SK-N-SH treated with all-trans-retinoic acid at 6 μM for 48 hours (cell line): ENCODE measurements at regions not wholly inside any gene's neighbourhood (a gene's known extent, or its start where the extent isn't known, plus 50 kb on each side); places are given as distances from the start of the nearest gene placed in this dataset.

Experiments
- ARNTL ChIP-seq: fragments of 450-650 bp; formaldehyde crosslinking; IDR thresholded peaks from 2 replicates; pipeline ENCODE4 v1.5.0; 2020; ENCODE audit warnings: low read depth, mild to moderate bottlenecking, moderate library complexity, borderline replicate concordance
- CREB5 ChIP-seq: fragments of 250-450 bp; sonication (Bioruptor Pico); IDR thresholded peaks from 2 replicates; pipeline ENCODE4 v1.5.1; 2020; ENCODE audit warnings: low read depth, mild to moderate bottlenecking, moderate library complexity
- ESRRG ChIP-seq: fragments of 250-450 bp; sonication (Bioruptor Pico); IDR thresholded peaks from 2 replicates; pipeline ENCODE4 v1.6.1; 2021; ENCODE audit warnings: mild to moderate bottlenecking
- PPARA ChIP-seq: fragments of 250-450 bp; sonication (Bioruptor Pico); IDR thresholded peaks from 2 replicates; pipeline ENCODE4 v1.5.0; 2020; ENCODE audit warnings: mild to moderate bottlenecking, borderline replicate concordance
- SNAI2 ChIP-seq: fragments of 250-450 bp; sonication (Bioruptor Pico); IDR thresholded peaks from 2 replicates; pipeline ENCODE4 v1.5.0; 2020; ENCODE audit warnings: mild to moderate bottlenecking, moderate library complexity
- TSHZ2 ChIP-seq: fragments of 250-450 bp; sonication (Bioruptor Pico); IDR thresholded peaks from 2 replicates; pipeline ENCODE4 v1.5.0; 2020; ENCODE audit warnings: mild to moderate bottlenecking, moderate library complexity
- ZC3H10 ChIP-seq: fragments of 250-450 bp; sonication (Bioruptor Pico); IDR thresholded peaks from 2 replicates; pipeline ENCODE4 v1.5.1; 2021; ENCODE audit warnings: mild to moderate bottlenecking, moderate library complexity
- ZFP3 ChIP-seq: fragments of 250-450 bp; sonication (Bioruptor Pico); IDR thresholded peaks from 2 replicates; pipeline ENCODE4 v1.5.0; 2020; ENCODE audit warnings: mild to moderate bottlenecking, moderate library complexity
- ZFP30 ChIP-seq: fragments of 450-650 bp; formaldehyde crosslinking; IDR thresholded peaks from 2 replicates; pipeline ENCODE4 v1.5.0; 2022; ENCODE audit warnings: mild to moderate bottlenecking, moderate library complexity
- ZNF565 ChIP-seq: fragments of 450-650 bp; formaldehyde crosslinking; conservative IDR thresholded peaks from 2 replicates; pipeline ENCODE4 v1.5.0; 2020; ENCODE audit warnings: low read depth, mild to moderate bottlenecking, moderate library complexity
- ZNF8 ChIP-seq: fragments of 450-650 bp; formaldehyde crosslinking; IDR thresholded peaks from 2 replicates; pipeline ENCODE4 v1.5.0; 2020; ENCODE audit warnings: mild to moderate bottlenecking, moderate library complexity
- TF ChIP-seq, protein P1 (sequence below): fragments of 250-450 bp; sonication (Bioruptor Pico); IDR thresholded peaks from 2 replicates; pipeline ENCODE4 v1.8.0; 2020; ENCODE audit warnings: mild to moderate bottlenecking, moderate library complexity, borderline replicate concordance
- TF ChIP-seq, protein P2 (sequence below): fragments of 250-450 bp; sonication (Bioruptor Pico); IDR thresholded peaks from 2 replicates; pipeline ENCODE4 v1.8.0; 2021; ENCODE audit warnings: low read depth, mild to moderate bottlenecking, moderate library complexity, borderline replicate concordance
- TF ChIP-seq, protein P3 (sequence below): fragments of 250-450 bp; sonication (Bioruptor Pico); IDR thresholded peaks from 2 replicates; pipeline ENCODE4 v1.5.1; 2021; ENCODE audit warnings: mild to moderate bottlenecking, moderate library complexity

- no peak for TF ChIP-seq SNAI2 (CRISPR knock-in tag)
- TF ChIP-seq, protein P1, sequence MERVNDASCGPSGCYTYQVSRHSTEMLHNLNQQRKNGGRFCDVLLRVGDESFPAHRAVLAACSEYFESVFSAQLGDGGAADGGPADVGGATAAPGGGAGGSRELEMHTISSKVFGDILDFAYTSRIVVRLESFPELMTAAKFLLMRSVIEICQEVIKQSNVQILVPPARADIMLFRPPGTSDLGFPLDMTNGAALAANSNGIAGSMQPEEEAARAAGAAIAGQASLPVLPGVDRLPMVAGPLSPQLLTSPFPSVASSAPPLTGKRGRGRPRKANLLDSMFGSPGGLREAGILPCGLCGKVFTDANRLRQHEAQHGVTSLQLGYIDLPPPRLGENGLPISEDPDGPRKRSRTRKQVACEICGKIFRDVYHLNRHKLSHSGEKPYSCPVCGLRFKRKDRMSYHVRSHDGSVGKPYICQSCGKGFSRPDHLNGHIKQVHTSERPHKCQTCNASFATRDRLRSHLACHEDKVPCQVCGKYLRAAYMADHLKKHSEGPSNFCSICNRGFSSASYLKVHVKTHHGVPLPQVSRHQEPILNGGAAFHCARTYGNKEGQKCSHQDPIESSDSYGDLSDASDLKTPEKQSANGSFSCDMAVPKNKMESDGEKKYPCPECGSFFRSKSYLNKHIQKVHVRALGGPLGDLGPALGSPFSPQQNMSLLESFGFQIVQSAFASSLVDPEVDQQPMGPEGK (CRISPR knock-in tag) = no peak
- TF ChIP-seq ZFP3 (CRISPR knock-in tag) = no peak
- TF ChIP-seq, protein P2, sequence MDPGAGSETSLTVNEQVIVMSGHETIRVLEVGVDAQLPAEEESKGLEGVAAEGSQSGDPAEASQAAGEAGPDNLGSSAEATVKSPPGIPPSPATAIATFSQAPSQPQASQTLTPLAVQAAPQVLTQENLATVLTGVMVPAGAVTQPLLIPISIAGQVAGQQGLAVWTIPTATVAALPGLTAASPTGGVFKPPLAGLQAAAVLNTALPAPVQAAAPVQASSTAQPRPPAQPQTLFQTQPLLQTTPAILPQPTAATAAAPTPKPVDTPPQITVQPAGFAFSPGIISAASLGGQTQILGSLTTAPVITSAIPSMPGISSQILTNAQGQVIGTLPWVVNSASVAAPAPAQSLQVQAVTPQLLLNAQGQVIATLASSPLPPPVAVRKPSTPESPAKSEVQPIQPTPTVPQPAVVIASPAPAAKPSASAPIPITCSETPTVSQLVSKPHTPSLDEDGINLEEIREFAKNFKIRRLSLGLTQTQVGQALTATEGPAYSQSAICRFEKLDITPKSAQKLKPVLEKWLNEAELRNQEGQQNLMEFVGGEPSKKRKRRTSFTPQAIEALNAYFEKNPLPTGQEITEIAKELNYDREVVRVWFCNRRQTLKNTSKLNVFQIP (CRISPR knock-in tag) = no peak
- no peak for TF ChIP-seq ZFP30 (CRISPR knock-in tag)
- no peak for TF ChIP-seq ZC3H10 (CRISPR knock-in tag)
- TF ChIP-seq TSHZ2 (CRISPR knock-in tag) = no peak
- TF ChIP-seq, protein P3, sequence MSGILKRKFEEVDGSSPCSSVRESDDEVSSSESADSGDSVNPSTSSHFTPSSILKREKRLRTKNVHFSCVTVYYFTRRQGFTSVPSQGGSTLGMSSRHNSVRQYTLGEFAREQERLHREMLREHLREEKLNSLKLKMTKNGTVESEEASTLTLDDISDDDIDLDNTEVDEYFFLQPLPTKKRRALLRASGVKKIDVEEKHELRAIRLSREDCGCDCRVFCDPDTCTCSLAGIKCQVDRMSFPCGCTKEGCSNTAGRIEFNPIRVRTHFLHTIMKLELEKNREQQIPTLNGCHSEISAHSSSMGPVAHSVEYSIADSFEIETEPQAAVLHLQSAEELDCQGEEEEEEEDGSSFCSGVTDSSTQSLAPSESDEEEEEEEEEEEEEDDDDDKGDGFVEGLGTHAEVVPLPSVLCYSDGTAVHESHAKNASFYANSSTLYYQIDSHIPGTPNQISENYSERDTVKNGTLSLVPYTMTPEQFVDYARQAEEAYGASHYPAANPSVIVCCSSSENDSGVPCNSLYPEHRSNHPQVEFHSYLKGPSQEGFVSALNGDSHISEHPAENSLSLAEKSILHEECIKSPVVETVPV (CRISPR knock-in tag) = no peak
- no peak for TF ChIP-seq ZNF565 (CRISPR knock-in tag)
- TF ChIP-seq ZNF8 (CRISPR knock-in tag) = no peak
- TF ChIP-seq CREB5 = no peak
- no peak for TF ChIP-seq ARNTL (CRISPR knock-in tag)
- no peak for TF ChIP-seq PPARA (CRISPR knock-in tag)
- no peak for TF ChIP-seq ESRRG
These were observed 226.7 kb downstream of the NPHP4 start for GRCh38 chr1:5765483-5765882.
